Cardiac muscle cell (in vitro differentiated cells and primary cell): ENCODE measurements at regions not wholly inside any gene's neighbourhood (a gene's known extent, or its start where the extent isn't known, plus 50 kb on each side); places are given as distances from the start of the nearest gene placed in this dataset.

Experiments used
- DNase-seq, 2 donors: peaks; one replicate each; pipeline versions ENCODE4 v3.0.0 to v3.0.0-alpha.2; 2010 to 2017; ENCODE audit warnings: low read depth in 1 of 2, low spot score in 1 of 2
- H3K27ac ChIP-seq: fragments of 200-600 bp; sonication (generic); 2 replicates; pipeline ENCODE4 v1.5.1; 2016
- H3K27me3 ChIP-seq: fragments of 200-600 bp; sonication (generic); 2 replicates; pipeline ENCODE4 v1.6.0; 2016; ENCODE audit warnings: control low read depth
- H3K36me3 ChIP-seq: fragments of 200-600 bp; sonication (generic); 2 replicates; pipeline ENCODE4 v1.5.1; 2016; ENCODE audit warnings: control low read depth
- H3K4me1 ChIP-seq: fragments of 200-600 bp; sonication (generic); 2 replicates; pipeline ENCODE4 v1.8.1; 2017; ENCODE audit warnings: low read depth, mild to moderate bottlenecking, mixed run types
- H3K4me3 ChIP-seq: fragments of 200-600 bp; sonication (generic); 2 replicates; pipeline ENCODE4 v1.5.1; 2016; ENCODE audit warnings: mild to moderate bottlenecking
- H3K9me3 ChIP-seq: fragments of 200-600 bp; sonication (generic); 2 replicates; pipeline ENCODE4 v1.5.1; 2017; ENCODE audit warnings: low read depth, mild to moderate bottlenecking, control low read depth
- TF ChIP-seq, protein P1 (sequence below): IDR thresholded peaks from 2 replicates; pipeline ENCODE4 v1.5.1; 2012; ENCODE audit warnings: low read depth, mild to moderate bottlenecking, low read length

GRCh38 chr6:141335477-141336273 lies 797.0 kb upstream of the GJE1 start:
- Histone ChIP-seq H3K4me3 (no peak overlapping the region), H3K27me3 (no peaks in the 10 kb centered on the region), H3K4me1 (no peaks in the 10 kb centered on the region), H3K9me3 (no peaks in the 10 kb centered on the region), H3K36me3 (no peaks in the 10 kb centered on the region), H3K27ac (no peak overlapping the region)
- DNase-seq: no peak
- TF ChIP-seq, protein P1, sequence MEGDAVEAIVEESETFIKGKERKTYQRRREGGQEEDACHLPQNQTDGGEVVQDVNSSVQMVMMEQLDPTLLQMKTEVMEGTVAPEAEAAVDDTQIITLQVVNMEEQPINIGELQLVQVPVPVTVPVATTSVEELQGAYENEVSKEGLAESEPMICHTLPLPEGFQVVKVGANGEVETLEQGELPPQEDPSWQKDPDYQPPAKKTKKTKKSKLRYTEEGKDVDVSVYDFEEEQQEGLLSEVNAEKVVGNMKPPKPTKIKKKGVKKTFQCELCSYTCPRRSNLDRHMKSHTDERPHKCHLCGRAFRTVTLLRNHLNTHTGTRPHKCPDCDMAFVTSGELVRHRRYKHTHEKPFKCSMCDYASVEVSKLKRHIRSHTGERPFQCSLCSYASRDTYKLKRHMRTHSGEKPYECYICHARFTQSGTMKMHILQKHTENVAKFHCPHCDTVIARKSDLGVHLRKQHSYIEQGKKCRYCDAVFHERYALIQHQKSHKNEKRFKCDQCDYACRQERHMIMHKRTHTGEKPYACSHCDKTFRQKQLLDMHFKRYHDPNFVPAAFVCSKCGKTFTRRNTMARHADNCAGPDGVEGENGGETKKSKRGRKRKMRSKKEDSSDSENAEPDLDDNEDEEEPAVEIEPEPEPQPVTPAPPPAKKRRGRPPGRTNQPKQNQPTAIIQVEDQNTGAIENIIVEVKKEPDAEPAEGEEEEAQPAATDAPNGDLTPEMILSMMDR: no peak

GRCh38 chr6:141326925-141327324 lies 805.8 kb upstream of the GJE1 start:
- TF ChIP-seq, protein P1: no peak
- no peaks in the 10 kb centered on the region for H3K36me3 ChIP-seq
- H3K4me3 ChIP-seq: no peak overlapping the region
- no peaks in the 10 kb centered on the region for H3K4me1 ChIP-seq
- peak in 1 of 2 donors; percentile 3 for DNase-seq
- no peaks in the 10 kb centered on the region for H3K9me3 ChIP-seq
- H3K27me3 ChIP-seq: no peaks in the 10 kb centered on the region
- no peak overlapping the region for H3K27ac ChIP-seq

- Histone ChIP-seq H3K4me3 (no peak overlapping the region), H3K4me1 (no peaks in the 10 kb centered on the region), H3K36me3 (no peaks in the 10 kb centered on the region), H3K27ac (no peak overlapping the region), H3K9me3 (no peaks in the 10 kb centered on the region), H3K27me3 (no peaks in the 10 kb centered on the region)
- peak in 1 of 2 donors; percentile 91 for DNase-seq
- TF ChIP-seq, protein P1: no peak
Observed at GRCh38 chr6:141326426-141326825, 806.3 kb upstream of the GJE1 start.

DNA sequence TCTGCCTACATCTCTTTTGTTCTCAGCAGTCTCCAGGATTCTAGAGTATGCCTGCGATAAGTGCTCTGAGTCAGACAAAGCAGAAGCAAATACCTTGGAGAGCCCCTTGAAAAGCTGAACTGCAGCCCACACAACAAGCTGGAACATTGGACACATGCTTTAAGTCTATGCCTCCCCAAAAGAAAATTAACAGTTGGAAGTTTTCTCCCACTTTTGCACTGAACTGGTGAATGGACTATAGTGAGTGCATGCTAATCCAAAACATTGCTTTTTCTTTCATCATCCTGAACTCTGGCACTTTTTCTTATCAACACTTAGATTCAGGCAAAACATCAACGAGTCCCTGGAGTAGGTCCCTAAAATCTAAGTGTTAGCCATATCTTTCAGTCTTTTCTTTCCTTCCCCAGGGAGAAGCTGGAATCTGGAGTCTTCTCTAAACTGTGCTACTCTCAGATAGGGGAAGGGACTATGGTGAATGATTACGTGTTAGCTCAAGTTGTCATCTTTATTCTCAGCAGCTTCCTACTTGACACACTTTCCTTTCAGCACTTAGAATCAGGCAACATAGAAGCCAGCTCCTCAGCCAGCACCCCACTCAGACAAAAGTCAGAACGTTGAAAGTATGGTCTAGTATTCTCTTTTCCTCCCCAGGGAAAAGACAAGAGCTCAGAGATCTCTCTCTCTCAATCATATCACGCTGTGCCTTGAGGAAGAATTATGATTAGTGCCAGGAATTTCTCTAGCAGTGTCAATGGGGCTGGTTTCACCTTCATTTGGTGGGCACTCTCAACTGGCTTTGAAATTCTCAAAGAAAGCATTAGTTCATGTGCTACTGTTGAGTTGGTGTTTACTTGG lies 811.0 kb upstream of the GJE1 start:
- TF ChIP-seq, protein P1: no peak
- DNase-seq: peak; percentile 28 to 55
- Histone ChIP-seq H3K36me3 (no peaks in the 10 kb centered on the region), H3K4me1 (no peaks in the 10 kb centered on the region), H3K4me3 (no peak overlapping the region), H3K27me3 (no peaks in the 10 kb centered on the region), H3K27ac (no peak overlapping the region), H3K9me3 (no peaks in the 10 kb centered on the region)

GRCh38 chr6:141316236-141316635 lies 816.5 kb upstream of the GJE1 start:
- Histone ChIP-seq H3K9me3 (no peaks in the 10 kb centered on the region), H3K36me3 (no peaks in the 10 kb centered on the region), H3K4me1 (no peaks in the 10 kb centered on the region), H3K27me3 (no peaks in the 10 kb centered on the region), H3K4me3 (no peak overlapping the region), H3K27ac (no peak overlapping the region)
- DNase-seq: no peak
- TF ChIP-seq, protein P1: no peak
